Activated naive CD8-positive, alpha-beta T cell treated with anti-CD3 and anti-CD28 coated beads, Interleukin-2, amount 10 ng/mL, durations not matched to agents 7 days and 5 days (primary cell): ENCODE measurements at regions not wholly inside any gene's neighbourhood (a gene's known extent, or its start where the extent isn't known, plus 50 kb on each side); places are given as distances from the start of the nearest gene placed in this dataset.

Experiments
- ATAC-seq: fragments of 150-1000 bp; cut with Tn5 transposase; one replicate; pipeline ENCODE4 v1.10.0; 2021; ENCODE audit warnings: low read depth, moderate library complexity
- POLR2A ChIA-PET: fragments of 350-600 bp; sonication (Branson Sonifier 250); formaldehyde crosslinking; loops from one replicate; lab custom pipeline; 2021; ENCODE audit warnings: antibody characterized with exemption; lab: Charles Lee
- DNase-seq: peaks from one replicate; pipeline ENCODE4 v3.0.0; 2021
- H3K27ac Mint-ChIP-seq: one replicate; pipeline ENCODE4 v1.8.0; 2022; ENCODE audit warnings: mild to moderate bottlenecking, mixed read lengths
- H3K27me3 Mint-ChIP-seq: one replicate; pipeline ENCODE4 v1.8.0; 2022; ENCODE audit warnings: mild to moderate bottlenecking, moderate library complexity, mixed read lengths
- H3K36me3 Mint-ChIP-seq: one replicate; pipeline ENCODE4 v1.8.0; 2021; ENCODE audit warnings: mild to moderate bottlenecking, mixed read lengths
- H3K4me1 Mint-ChIP-seq: one replicate; pipeline ENCODE4 v1.8.0; 2021; ENCODE audit warnings: mixed read lengths
- H3K4me3 Mint-ChIP-seq: one replicate; pipeline ENCODE4 v1.8.0; 2022; ENCODE audit warnings: mild to moderate bottlenecking, moderate library complexity, mixed read lengths
- H3K9me3 Mint-ChIP-seq: one replicate; pipeline ENCODE4 v1.8.0; 2021; ENCODE audit warnings: mixed read lengths

- POLR2A ChIA-PET: no interaction called here
- no peak overlapping the region for H3K4me3 Mint-ChIP-seq
- DNase-seq (no peak), ATAC-seq (no peak)
- H3K27ac Mint-ChIP-seq: no peak overlapping the region
- H3K27me3 Mint-ChIP-seq: peaks cover 73% of the 10 kb centered on the region
- H3K4me1 Mint-ChIP-seq: peaks cover 1% of the 10 kb centered on the region
- no peaks in the 10 kb centered on the region for H3K9me3 Mint-ChIP-seq
- no peaks in the 10 kb centered on the region for H3K36me3 Mint-ChIP-seq
Measured at GRCh38 chr17:49911719-49912118, 57.3 kb upstream of the DLX4 start.

GRCh38 chr17:49913226-49914095 is 55.5 kb upstream of the DLX4 start:
- Mint-ChIP-seq H3K27ac (no peak overlapping the region), H3K36me3 (no peaks in the 10 kb centered on the region), H3K9me3 (no peaks in the 10 kb centered on the region), H3K4me1 (peaks cover 1% of the 10 kb centered on the region), H3K4me3 (no peak overlapping the region), H3K27me3 (peaks cover 70% of the 10 kb centered on the region)
- POLR2A ChIA-PET: no interaction called here
- ATAC-seq (no peak), DNase-seq (no peak)

GRCh38 chr17:49914096-49914490 is 54.9 kb upstream of the DLX4 start:
- peaks cover 64% of the 10 kb centered on the region for H3K27me3 Mint-ChIP-seq
- H3K4me1 Mint-ChIP-seq: peaks cover 1% of the 10 kb centered on the region
- no peaks in the 10 kb centered on the region for H3K36me3 Mint-ChIP-seq
- POLR2A ChIA-PET: no interaction called here
- H3K4me3 Mint-ChIP-seq: no peak overlapping the region
- DNase-seq: no peak
- H3K27ac Mint-ChIP-seq: no peak overlapping the region
- H3K9me3 Mint-ChIP-seq: no peaks in the 10 kb centered on the region
- no peak for ATAC-seq

GRCh38 chr17:49914664-49915063 is 54.3 kb upstream of the DLX4 start:
- ATAC-seq (no peak), DNase-seq (no peak)
- POLR2A ChIA-PET: no interaction called here
- H3K4me1 Mint-ChIP-seq: peaks cover 1% of the 10 kb centered on the region
- no peak overlapping the region for H3K4me3 Mint-ChIP-seq
- no peak overlapping the region for H3K27ac Mint-ChIP-seq
- H3K9me3 Mint-ChIP-seq: no peaks in the 10 kb centered on the region
- H3K27me3 Mint-ChIP-seq: peaks cover 58% of the 10 kb centered on the region
- no peaks in the 10 kb centered on the region for H3K36me3 Mint-ChIP-seq

- Mint-ChIP-seq H3K36me3 (no peaks in the 10 kb centered on the region), H3K27me3 (peaks cover 54% of the 10 kb centered on the region), H3K9me3 (no peaks in the 10 kb centered on the region), H3K4me3 (no peak overlapping the region), H3K4me1 (peaks cover 1% of the 10 kb centered on the region), H3K27ac (no peak overlapping the region)
- ATAC-seq: no peak
- POLR2A ChIA-PET: no interaction called here
- DNase-seq: no peak
Measured at GRCh38 chr17:49915260-49915659, 53.7 kb upstream of the DLX4 start.

GRCh38 chr17:49915670-49916069 is 53.3 kb upstream of the DLX4 start:
- Mint-ChIP-seq H3K36me3 (no peaks in the 10 kb centered on the region), H3K4me1 (peaks cover 1% of the 10 kb centered on the region), H3K9me3 (no peaks in the 10 kb centered on the region), H3K4me3 (no peak overlapping the region), H3K27ac (no peak overlapping the region), H3K27me3 (peaks cover 52% of the 10 kb centered on the region)
- ATAC-seq (no peak), DNase-seq (no peak)
- POLR2A ChIA-PET: no interaction called here

- Mint-ChIP-seq H3K9me3 (no peaks in the 10 kb centered on the region), H3K4me3 (no peak overlapping the region), H3K27ac (no peak overlapping the region), H3K27me3 (peaks cover 45% of the 10 kb centered on the region), H3K36me3 (no peaks in the 10 kb centered on the region), H3K4me1 (no peaks in the 10 kb centered on the region)
- no peak for ATAC-seq
- POLR2A ChIA-PET: no interaction called here
- no peak for DNase-seq
Measured at GRCh38 chr17:49916854-49917515, 52.0 kb upstream of the DLX4 start.

- no peak for DNase-seq
- H3K27me3 Mint-ChIP-seq: peaks cover 30% of the 10 kb centered on the region
- no peak for ATAC-seq
- no peaks in the 10 kb centered on the region for H3K9me3 Mint-ChIP-seq
- no peaks in the 10 kb centered on the region for H3K4me1 Mint-ChIP-seq
- no peaks in the 10 kb centered on the region for H3K36me3 Mint-ChIP-seq
- no peak overlapping the region for H3K4me3 Mint-ChIP-seq
- POLR2A ChIA-PET: no interaction called here
- no peak overlapping the region for H3K27ac Mint-ChIP-seq
Measured at GRCh38 chr17:49918591-49918990, 50.4 kb upstream of the DLX4 start.
